Uterus (tissue), 3 donors: ENCODE measurements at regions not wholly inside any gene's neighbourhood (a gene's known extent, or its start where the extent isn't known, plus 50 kb on each side); places are given as distances from the start of the nearest gene placed in this dataset.

Source experiments
- DNase-seq, 2 donors: peaks; one replicate each; pipeline ENCODE4 v3.0.0-alpha.2; 2019 to 2020
- H3K27ac ChIP-seq, 2 donors: fragments of 200-600 bp; sonication (generic); 1 replicate in 1 of 2; 2 replicates in 1 of 2; pipeline ENCODE4 v1.5.1; 2016 to 2018
- H3K27me3 ChIP-seq, 2 donors: fragments of 200-600 bp; sonication (generic); one replicate each; pipeline ENCODE4 v1.5.1; 2018 to 2019; ENCODE audit warnings: control low read depth in 1 of 2
- H3K36me3 ChIP-seq, 2 donors: fragments of 200-600 bp; sonication (generic); one replicate each; pipeline ENCODE4 v1.5.1; 2019; ENCODE audit warnings: control low read depth in 1 of 2
- H3K4me1 ChIP-seq, 2 donors: fragments of 200-600 bp; sonication (generic); one replicate each; pipeline ENCODE4 v1.5.1; 2018 to 2019; ENCODE audit warnings: control low read depth in 1 of 2
- H3K4me3 ChIP-seq, 2 donors: fragments of 200-600 bp; sonication (generic); 1 replicate in 1 of 2; 2 replicates in 1 of 2; pipeline ENCODE4 v1.5.1; 2018 to 2019; ENCODE audit warnings: mild to moderate bottlenecking in 1 of 2
- H3K9me3 ChIP-seq, 2 donors: fragments of 200-600 bp; sonication (generic); one replicate each; pipeline ENCODE4 v1.5.1; 2019; ENCODE audit warnings: control low read depth in 1 of 2
- CTCF ChIP-seq, 4 experiments: fragments of 200-600 bp in 2 of 4; fragments of 450-650 bp in 2 of 4; sonication (generic) in 2 of 4; IDR thresholded peaks; one replicate each; pipeline ENCODE4 v1.5.1; 2016 to 2019; ENCODE audit warnings: antibody characterized with exemption in 4 of 4, mild to moderate bottlenecking in 2 of 4, moderate library complexity in 1 of 4
- POLR2A ChIP-seq, 2 donors: fragments of 450-650 bp; IDR thresholded peaks; one replicate each; pipeline ENCODE4 v1.6.1; 2016; ENCODE audit warnings: antibody characterized with exemption in 2 of 2, mild to moderate bottlenecking in 1 of 2, moderate library complexity in 1 of 2
- intact Hi-C: fragments of 100-400 bp; cut with DNase I; formaldehyde crosslinking; loops from one replicate; pipeline ENCODE4 v1.15.1; 2023; ENCODE audit warnings: low total_unique reads
- donor health status: DM: yes; HTN: yes; CAD: no.

DNA sequence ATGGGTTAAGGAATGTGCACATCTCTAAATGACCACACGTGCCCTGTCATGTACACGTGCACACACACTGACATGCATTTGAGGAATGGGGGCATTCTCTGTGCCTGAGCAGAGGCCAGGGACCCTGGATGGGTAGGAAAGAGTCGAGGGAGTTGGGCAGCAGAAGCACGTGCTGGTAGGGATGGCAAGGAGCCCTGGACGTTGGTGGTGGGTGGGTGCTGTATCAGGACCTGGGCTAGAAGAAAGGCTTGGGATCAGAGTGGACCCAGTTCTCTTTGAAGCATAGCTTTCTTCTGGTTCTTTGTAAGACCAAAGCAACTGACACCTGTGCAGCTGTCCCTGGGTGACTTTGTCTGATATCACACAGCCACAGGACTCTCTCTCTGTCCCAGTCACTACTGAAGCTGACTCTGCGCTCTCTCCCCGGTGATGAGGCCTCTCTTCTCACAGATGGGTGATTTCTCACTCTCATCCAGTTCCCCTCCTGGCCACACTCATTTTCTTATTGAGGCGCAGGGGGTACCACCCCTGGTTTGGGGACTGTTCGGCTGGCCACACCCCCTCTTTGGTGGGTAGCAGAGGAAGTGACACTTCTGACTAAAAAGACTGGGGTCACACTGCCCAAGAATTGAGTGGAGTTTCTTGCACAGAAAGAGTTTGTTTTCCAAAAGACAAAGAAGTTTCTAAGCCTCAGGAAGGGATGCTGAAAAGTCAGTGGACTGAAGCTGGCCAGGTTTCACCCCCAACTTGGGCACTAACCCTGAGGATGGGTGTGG is 171.7 kb upstream of the RTL1 start:
- TF ChIP-seq CTCF (IDR thresholded peaks at IDR 0.05): no peak
- TF ChIP-seq POLR2A (IDR thresholded peaks at IDR 0.05): no peak
- DNase-seq: peak in 1 of 2 donors; percentile 5

DNA sequence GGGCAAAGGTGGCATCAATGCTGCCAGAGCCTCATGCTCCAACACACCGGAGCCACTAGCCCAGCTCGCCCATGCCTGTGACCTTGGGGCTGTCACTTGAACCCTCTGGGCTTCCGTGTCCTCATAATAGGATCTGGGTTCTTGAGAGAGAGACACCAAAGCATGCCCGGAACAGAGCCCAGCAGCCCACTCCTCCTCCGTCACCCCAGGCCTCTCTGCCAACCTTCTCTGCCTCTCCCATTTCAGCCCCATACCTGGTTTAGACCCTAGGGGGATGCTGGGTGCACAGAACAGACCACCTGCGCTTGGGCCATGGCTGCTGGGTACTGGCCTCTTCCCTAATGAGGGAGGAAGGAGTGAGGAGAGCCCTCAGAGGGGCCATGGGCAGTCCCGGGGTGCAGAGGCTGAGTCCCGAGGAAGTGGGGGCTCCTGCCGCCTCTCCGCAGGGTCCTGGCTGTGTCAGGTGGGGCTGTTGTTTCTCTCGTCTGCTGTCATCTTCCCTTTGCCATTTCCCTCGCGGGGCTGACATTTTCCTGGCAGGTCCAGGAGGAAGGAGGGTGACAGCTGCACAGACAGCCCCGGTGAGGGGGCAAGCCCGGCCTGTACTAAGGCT is 172.4 kb upstream of the RTL1 start:
- DNase-seq: peak in 1 of 2 donors; percentile 8
- Histone ChIP-seq H3K4me1 (peaks cover 0 to 3% of the 10 kb centered on the region in 2 donors), H3K27me3 (peaks cover 8 to 10% of the 10 kb centered on the region in 2 donors), H3K4me3 (no peak overlapping the region), H3K36me3 (no peaks in the 10 kb centered on the region), H3K27ac (no peak overlapping the region), H3K9me3 (no peaks in the 10 kb centered on the region)
- intact Hi-C loops: no loop called here
- no peak for TF ChIP-seq POLR2A (IDR thresholded peaks at IDR 0.05)
- TF ChIP-seq CTCF (IDR thresholded peaks at IDR 0.05): no peak

More for the DNA sequence above, 171.7 kb upstream of the RTL1 start:
- intact Hi-C loops: no loop called here
- H3K36me3 ChIP-seq: no peaks in the 10 kb centered on the region
- no peak overlapping the region for H3K4me3 ChIP-seq
- peaks cover 0 to 3% of the 10 kb centered on the region in 2 donors for H3K4me1 ChIP-seq
- no peak overlapping the region for H3K27ac ChIP-seq
- H3K27me3 ChIP-seq: peaks cover 8 to 10% of the 10 kb centered on the region in 2 donors
- no peaks in the 10 kb centered on the region for H3K9me3 ChIP-seq

DNA sequence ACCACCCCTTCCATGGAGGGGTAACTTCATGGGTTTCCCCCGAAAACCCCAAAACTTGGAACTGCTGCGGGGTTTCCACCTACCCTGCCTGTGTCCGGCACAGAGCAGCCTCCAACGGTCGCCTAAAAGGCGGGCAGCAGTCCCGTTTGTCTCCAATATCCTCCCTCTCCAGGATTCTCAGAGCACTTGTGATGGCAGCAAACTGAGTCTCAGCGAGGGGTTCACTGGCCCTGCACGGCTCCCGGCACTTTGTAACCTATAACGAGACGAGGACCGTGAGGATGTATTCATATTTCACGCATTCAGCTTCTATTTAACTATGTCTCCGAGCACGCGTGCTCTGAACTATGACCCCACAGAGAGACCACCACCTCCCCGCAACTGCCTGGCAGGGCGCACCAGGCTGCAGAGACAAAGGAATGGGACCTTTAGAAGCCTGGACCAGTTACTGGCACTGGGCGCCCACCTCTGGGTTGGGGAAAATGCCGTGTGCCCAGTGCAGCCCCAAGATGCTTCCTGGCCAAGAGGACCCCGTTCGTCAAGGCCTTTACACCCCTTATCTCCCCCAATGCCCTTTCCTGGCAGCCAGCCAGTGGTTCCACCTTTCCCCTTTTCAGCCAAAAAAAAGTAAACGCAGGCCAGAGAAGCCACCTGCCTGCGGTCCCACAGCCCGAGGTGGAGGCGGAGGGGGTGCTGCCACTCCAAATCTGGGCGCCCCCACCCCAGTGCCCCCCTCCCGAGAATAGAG is 173.1 kb upstream of the RTL1 start:
- TF ChIP-seq POLR2A (IDR thresholded peaks at IDR 0.05) (no peak), CTCF (IDR thresholded peaks at IDR 0.05) (no peak)
- Histone ChIP-seq H3K9me3 (no peaks in the 10 kb centered on the region), H3K27ac (no peak overlapping the region), H3K4me1 (peaks cover 0 to 3% of the 10 kb centered on the region in 2 donors), H3K36me3 (no peaks in the 10 kb centered on the region), H3K4me3 (no peak overlapping the region), H3K27me3 (peaks cover 8 to 10% of the 10 kb centered on the region in 2 donors)
- peak in 1 of 2 donors; percentile 13 for DNase-seq
- intact Hi-C loops: no loop called here

- Histone ChIP-seq H3K4me3 (no peak overlapping the region), H3K4me1 (peaks cover 0 to 3% of the 10 kb centered on the region in 2 donors), H3K27me3 (peaks cover 8 to 10% of the 10 kb centered on the region in 2 donors), H3K27ac (no peak overlapping the region), H3K9me3 (no peaks in the 10 kb centered on the region), H3K36me3 (no peaks in the 10 kb centered on the region)
- no peak for DNase-seq
- intact Hi-C loops: no loop called here
- TF ChIP-seq POLR2A (IDR thresholded peaks at IDR 0.05) (no peak), CTCF (IDR thresholded peaks at IDR 0.05) (no peak)
These were observed 174.1 kb upstream of the RTL1 start for GRCh38 chr14:101077481-101078074.
